GM18519 (cell line): ENCODE measurements at regions not wholly inside any gene's neighbourhood (a gene's known extent, or its start where the extent isn't known, plus 50 kb on each side); places are given as distances from the start of the nearest gene placed in this dataset.

Experiments used
- ATAC-seq: cut with Tn5 transposase; IDR thresholded peaks from one replicate; pipeline ENCODE4 v1.9.1; 2021; ENCODE audit warnings: mild to moderate bottlenecking, moderate library complexity; ENCODE audit not compliant: unreplicated experiment, low FRiP score

- ATAC-seq: no peak
Measured at GRCh38 chr2:57884281-57884680, 162.3 kb upstream of the VRK2 start.

GRCh38 chr2:57885742-57886141 is 160.9 kb upstream of the VRK2 start:
- ATAC-seq: no peak

GRCh38 chr2:57886161-57886786 is 160.3 kb upstream of the VRK2 start:
- no peak for ATAC-seq

- ATAC-seq: no peak
Measured at GRCh38 chr2:57888463-57888862, 158.1 kb upstream of the VRK2 start.

DNA sequence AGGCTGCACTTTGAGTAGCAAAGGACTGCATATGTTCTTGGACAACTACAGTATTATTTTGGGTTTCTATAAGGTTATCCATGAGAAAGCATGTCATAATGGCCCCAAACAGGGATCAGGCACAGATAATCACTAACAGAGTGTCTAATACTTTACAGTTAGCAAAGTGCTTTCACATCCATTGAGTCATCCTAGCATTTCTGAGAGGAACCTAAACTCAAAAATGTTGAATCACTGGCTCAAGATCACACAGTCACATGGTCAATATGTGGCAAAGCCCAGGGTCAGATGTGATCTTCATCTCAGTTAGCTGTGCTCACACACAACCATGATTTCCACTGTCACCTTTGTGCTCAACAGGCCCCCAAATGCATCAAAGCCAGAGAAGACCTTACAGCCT is 156.1 kb upstream of the VRK2 start:
- ATAC-seq: peak; percentile 29

DNA sequence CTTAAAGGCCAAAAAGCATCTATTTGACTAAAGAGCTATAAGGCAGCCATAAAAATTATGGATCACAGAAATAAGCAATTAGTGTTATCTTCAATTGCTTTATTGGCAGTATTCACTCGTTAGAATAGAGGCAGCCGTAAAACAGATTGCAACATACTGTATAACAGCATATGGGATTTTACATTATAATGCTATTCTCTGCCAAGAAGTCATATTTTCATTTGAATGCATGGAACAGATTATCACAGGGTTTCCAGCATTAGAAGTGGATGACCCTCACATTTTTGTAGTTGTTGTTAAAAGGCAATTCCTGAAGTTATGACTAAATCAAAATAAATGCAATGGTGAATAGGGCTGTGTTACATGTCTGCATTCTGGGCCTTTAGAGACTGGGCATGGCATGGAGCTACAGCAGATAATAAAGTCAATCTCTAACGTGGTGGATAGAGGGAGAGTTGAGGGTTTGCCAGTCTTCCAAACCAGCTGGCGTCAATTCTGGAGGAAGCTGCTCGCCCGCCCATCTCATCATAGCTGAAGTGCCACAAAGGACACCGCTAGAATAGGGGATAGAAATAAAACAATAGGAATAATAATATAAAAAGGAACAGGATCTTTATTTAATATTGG is 155.4 kb upstream of the VRK2 start:
- ATAC-seq: no peak

DNA sequence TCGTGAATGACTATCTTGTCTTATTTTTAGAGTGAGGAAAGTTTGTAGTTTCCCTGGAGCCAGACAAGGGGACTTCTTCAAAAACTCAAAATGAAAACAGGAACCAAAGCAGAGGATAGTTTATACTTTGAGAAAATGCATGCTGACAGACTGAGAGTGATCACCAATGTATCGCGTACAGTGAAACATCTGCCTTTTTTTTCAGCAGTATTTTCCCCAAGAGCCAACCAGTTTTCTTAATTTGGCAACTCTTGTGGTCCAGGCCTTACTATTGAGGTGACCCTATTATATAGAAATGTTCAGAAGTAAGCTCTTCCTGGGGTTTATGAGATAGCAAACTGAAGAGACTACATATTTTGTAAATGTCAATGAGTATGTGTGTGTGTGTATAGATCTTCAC is 153.7 kb upstream of the VRK2 start:
- ATAC-seq: peak; percentile 75

DNA sequence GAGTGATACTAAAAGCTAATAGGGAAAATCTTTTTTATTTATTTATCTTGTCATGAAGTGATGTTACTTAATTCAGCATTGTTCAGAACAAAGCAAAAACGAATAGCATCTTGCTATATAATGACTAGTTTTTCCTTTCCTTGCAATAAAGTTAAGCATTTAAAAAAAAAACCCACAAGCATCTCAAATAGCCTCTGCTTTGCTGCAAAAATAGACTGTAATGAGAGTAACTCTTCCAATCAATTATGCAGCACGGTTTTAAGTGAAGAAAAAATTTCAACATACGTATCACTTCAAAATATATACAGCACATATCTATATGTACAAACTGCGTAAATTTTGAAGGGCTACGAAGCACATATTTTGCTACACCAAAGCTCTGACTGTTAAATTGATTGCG is 153.3 kb upstream of the VRK2 start:
- no peak for ATAC-seq

DNA sequence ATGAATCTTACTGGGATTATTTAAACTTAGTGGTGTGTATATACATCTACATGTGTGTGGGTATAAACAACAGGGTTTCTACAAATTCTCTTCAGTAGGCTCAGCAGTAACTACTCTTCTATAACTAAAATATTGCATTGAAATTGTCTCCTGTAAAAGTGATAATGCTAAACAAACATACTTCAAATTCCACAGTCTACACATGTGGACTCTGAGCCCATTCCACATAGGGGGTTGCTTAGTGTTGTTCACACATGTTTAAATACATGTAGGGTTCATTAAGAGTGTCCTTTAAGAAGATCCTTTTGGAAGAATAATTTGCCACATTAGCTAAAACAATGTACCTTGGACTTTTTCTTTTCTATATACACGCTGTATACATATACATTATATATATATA is 152.8 kb upstream of the VRK2 start:
- ATAC-seq: no peak

GRCh38 chr2:57894381-57894780 is 152.2 kb upstream of the VRK2 start:
- ATAC-seq: no peak

GRCh38 chr2:57897920-57898319 is 148.7 kb upstream of the VRK2 start:
- no peak for ATAC-seq

DNA sequence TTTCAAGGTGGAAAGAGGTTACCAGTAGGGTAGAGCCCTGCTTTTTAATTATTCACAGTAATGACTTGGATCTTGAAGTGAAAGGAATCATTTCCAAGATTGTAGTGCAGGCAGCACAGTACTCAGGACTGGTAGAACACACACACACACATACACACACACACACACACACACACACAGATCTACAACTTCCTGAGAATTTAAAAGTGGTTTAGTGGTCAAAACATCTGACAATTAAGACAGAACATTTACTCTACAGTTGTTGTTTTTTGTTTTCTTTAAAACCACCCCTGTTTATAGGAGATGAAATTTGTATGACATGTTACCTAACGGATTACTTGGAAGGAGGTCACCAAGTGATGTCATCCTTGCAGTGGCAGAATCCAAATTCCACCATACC is 146.7 kb upstream of the VRK2 start:
- no peak for ATAC-seq

DNA sequence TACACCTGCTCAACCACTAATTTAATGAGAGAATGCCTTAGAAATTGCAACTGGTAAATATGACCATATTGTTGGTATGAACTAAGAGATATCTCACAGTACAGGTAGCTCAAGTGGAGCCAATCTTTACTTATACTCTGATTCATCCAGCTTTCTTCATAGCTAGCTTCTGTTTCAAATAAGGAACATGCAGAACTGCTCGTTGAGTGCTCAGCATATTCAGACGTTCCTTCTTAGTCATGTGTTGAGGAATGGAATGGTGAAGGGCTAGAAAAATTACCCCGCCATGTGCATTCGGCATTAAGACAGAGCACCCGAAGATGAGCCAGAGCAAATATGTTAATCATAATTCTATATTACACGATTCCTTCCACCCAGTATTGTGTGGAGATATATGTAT is 144.0 kb upstream of the VRK2 start:
- ATAC-seq: no peak

DNA sequence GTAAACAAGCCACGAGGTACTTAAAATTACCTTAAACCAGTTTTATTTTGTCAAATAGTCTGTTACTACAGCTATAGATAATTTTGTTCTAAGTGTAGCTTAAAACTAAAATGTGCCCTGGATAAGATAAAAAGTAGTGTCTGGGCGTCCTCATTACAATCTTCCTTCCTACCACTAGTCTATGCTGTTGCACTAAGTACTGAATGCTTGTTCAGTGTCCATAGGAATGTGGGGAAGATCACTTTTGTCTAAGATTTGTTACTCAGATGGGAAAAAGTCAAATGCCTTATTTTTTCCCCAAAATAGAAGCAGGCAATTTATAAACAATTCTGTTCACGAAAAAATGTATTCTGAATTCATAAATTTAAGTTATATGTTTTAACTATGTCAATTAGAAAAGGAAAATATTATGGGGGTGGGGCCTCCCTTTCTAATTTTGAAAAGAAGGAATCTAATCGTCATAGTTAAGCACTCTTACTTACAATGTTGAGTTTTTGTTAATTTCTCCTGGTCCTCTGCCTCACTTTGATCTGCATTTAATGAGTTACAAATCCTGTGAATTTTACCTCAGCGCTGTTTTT is 140.4 kb upstream of the VRK2 start:
- ATAC-seq: peak; percentile 72

GRCh38 chr2:57907411-57907810 is 139.2 kb upstream of the VRK2 start:
- ATAC-seq: no peak

DNA sequence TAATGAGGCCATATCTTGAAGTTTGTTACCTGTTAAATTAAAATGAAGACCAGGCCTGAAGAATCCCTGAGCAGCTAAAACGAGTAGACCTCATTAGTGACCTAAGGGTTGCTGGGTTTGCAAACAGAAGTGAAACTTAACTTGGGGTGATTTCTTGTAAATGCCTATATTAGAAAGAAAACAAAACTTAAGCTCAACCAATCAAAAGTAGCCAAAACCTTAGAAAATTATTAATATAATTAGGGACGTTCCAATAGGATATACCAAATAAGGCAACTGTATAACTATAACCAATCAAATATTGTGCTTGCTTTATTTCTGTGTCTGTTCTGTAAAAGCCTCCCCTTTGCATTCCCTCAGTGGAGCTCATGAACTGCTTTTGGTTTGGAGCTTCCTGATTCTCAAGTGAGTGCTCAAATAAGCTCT is 137.9 kb upstream of the VRK2 start:
- peak; percentile 53 for ATAC-seq

GRCh38 chr2:57918126-57918525 is 128.5 kb upstream of the VRK2 start:
- no peak for ATAC-seq

- ATAC-seq: no peak
Measured at GRCh38 chr2:57920342-57920939, 126.2 kb upstream of the VRK2 start.

- ATAC-seq: no peak
Measured at GRCh38 chr2:57934659-57935058, 111.9 kb upstream of the VRK2 start.

DNA sequence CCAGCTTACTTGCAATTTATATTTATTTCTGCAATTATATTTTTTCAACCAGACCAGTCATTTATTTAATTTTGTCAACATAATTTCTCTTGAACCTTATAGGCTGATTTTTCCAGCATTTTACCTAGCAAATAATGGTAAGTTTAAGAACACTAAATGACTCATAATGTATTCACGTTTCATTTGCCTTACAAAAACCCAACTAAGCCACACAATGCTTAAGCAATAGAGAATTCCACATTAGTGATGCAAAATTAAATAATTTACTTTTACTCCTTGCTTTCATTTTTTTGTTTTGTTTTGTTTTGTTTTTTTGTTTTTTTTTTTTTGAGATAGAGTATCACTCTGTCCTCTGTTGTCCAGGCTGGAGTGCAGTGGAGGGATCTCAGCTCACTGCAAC is 110.4 kb upstream of the VRK2 start:
- no peak for ATAC-seq

GRCh38 chr2:57937456-57937855 is 109.2 kb upstream of the VRK2 start:
- ATAC-seq: no peak

DNA sequence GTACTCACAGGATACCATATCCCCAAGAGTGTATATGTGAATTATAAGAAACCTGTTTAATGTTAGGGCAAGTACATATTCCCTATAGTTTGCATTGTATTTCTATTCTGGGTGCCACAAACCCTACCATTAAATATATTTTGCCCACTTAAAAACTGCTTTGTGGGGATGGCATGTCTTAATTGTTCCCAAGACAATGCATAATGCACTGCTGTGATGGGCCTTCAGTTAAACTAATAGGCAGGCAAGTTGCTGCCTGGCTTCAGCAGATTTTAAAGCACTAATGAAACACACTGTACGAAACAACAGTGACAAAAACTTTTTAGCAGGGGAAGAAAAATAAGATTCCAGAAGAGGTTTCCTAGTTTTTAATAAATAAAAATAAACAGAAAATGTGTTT is 104.8 kb upstream of the VRK2 start:
- no peak for ATAC-seq
